SH-SY5Y (cell line): ENCODE measurements at regions not wholly inside any gene's neighbourhood (a gene's known extent, or its start where the extent isn't known, plus 50 kb on each side); places are given as distances from the start of the nearest gene placed in this dataset.

Experiments used
- GATA2 ChIP-seq: IDR thresholded peaks from 2 replicates; pipeline ENCODE4 v1.6.1; 2011; ENCODE audit warnings: mild to moderate bottlenecking, low read depth, low read length
- GATA3 ChIP-seq: IDR thresholded peaks from 2 replicates; pipeline ENCODE4 v1.6.1; 2011; ENCODE audit warnings: low read depth, mild to moderate bottlenecking, low read length, moderate library complexity

- TF ChIP-seq GATA2, result no peak
- TF ChIP-seq GATA3, result no peak
Observed at GRCh38 chr5:40220260-40220659, 459.5 kb upstream of the PTGER4 start.
